AG10803 (cell line): ENCODE measurements at regions not wholly inside any gene's neighbourhood (a gene's known extent, or its start where the extent isn't known, plus 50 kb on each side); places are given as distances from the start of the nearest gene placed in this dataset.
A peak's percentile ranks its signal among the peaks of the same experiment; 100 is the strongest.

Experiments used
- DNase-seq: peaks from one replicate; pipeline ENCODE4 v3.0.0; 2010; ENCODE audit warnings: low read depth
- H3K4me3 ChIP-seq: 2 replicates; pipeline ENCODE4 v1.5.1; 2011; ENCODE audit warnings: mild to moderate bottlenecking, low read length, control low read depth
- TF ChIP-seq, protein P1 (sequence below): conservative IDR thresholded peaks from 2 replicates; pipeline ENCODE4 v1.5.1; 2011; ENCODE audit warnings: mild to moderate bottlenecking, low read length, control low read depth, inconsistent platforms

DNA sequence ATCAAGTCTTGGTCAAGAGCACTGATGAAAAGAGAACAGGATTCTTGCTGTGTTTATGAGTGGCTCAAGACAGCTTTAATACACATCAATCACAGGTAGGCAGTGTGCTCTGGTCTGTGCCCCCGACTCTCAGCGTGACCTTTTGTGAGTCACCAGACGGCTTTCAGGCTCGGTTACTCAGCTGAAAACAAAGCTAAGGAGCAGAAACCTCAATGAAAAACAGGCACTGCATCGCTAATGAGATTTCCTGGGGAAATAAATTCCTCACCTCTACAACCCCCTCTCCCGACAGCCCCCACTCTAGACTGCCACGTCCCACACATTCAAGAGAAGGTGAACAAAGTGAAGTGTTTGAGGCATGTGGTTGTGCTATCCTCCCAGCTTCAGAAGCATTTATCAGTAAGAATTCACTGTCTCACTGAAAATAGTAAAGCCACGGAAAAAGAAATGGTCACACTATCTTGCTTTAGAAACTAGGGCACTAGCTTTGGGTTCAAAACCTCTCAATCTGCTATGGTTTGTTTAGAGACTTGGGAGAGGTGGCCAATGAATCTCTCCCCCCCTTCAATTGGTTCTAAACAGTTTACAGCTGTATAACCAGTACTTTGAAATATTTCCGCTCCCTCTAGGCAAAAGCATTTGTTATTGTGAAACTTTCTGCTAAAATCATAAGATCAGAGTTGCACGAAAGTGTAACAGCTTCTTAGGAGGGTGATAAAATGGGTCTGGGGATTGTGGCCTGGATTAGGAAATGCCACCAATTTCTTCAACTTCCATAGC lies 199.5 kb upstream of the PMFBP1 start:
- TF ChIP-seq, protein P1, sequence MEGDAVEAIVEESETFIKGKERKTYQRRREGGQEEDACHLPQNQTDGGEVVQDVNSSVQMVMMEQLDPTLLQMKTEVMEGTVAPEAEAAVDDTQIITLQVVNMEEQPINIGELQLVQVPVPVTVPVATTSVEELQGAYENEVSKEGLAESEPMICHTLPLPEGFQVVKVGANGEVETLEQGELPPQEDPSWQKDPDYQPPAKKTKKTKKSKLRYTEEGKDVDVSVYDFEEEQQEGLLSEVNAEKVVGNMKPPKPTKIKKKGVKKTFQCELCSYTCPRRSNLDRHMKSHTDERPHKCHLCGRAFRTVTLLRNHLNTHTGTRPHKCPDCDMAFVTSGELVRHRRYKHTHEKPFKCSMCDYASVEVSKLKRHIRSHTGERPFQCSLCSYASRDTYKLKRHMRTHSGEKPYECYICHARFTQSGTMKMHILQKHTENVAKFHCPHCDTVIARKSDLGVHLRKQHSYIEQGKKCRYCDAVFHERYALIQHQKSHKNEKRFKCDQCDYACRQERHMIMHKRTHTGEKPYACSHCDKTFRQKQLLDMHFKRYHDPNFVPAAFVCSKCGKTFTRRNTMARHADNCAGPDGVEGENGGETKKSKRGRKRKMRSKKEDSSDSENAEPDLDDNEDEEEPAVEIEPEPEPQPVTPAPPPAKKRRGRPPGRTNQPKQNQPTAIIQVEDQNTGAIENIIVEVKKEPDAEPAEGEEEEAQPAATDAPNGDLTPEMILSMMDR, result no peak
- peak; percentile 58 for DNase-seq
- no peak overlapping the region; the same call in 1 of the 2 replicates for H3K4me3 ChIP-seq

DNA sequence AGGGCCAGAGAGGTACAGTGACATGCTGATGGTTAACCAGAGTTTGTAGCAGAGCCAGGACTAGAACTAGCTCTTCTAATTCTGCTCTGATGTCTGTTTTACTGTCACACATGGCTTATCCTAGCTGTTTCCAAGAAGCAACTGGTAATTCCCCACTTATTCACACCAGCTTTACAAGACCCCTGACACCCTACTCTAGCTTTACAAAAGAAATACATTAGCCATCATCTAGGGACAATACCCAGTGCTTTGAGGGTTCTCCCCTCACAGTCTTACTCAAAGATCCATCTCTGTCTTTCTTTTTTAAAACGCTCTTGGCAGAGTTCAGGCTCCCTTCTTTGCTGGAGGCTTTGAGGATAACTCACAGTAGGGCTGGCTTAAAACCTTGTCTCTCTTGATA lies 197.3 kb upstream of the PMFBP1 start:
- TF ChIP-seq, protein P1, result no peak
- DNase-seq, result no peak
- H3K4me3 ChIP-seq, result no peak overlapping the region

DNA sequence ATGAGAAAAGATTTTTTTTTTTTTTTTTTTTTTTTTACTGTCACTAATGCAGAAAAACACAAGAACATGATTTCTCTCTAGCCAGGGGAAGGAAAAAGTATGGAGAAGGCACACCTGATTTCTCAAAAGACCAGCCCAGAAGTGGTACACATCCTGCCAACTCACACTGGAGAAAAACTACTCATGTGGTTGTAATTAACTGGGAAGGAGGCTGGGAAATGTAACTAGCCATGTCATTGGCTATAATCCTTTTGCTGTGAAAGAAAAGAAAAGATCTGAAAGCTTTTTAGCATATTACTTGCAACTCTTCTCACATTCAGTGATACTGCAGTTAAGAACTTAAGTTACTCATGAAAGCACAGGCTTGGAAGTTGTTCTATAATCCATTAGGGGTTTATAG lies 195.9 kb upstream of the PMFBP1 start:
- DNase-seq, result peak; percentile 45
- H3K4me3 ChIP-seq, result no peak overlapping the region
- TF ChIP-seq, protein P1, result no peak

DNA sequence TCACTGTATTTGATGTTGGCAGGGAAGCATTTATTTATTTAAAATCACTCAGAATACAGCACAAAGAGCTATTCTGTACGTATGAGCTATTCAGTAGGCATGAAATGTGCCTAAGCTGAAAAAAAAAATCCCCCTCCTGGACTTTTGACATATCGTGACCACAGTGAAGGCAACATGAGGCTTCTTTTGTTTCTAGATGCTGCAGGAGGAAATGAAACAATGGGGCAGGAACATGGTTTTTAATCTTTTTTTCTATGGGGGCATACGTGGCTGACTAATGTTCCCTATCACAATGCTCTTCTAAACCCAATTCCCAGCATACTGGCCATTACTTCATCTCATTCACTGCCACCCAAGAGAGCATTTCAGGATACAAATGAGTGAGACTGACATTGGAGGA lies 191.0 kb upstream of the PMFBP1 start:
- DNase-seq, result no peak
- TF ChIP-seq, protein P1, result no peak
- no peak overlapping the region for H3K4me3 ChIP-seq

DNA sequence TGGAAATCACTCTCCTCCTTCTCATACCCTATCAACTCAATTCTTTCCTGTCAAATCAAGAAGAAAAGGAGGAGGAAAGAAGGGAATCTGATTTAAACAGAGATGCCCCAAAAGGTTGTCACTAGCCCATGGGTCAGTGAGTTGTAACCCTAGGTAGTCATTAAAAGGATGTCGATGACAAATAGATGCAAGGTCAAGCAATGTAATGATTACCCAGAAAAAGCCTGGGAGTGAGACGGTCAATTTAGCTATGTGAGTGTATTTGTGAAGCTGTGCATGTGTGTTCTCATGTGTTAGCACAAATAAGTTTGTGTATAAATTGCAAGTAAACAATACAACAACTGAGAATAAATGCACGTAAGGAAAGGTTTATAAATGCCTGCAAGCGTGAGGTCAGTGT lies 190.5 kb upstream of the PMFBP1 start:
- DNase-seq, result no peak
- H3K4me3 ChIP-seq, result no peak overlapping the region
- TF ChIP-seq, protein P1, result no peak

DNA sequence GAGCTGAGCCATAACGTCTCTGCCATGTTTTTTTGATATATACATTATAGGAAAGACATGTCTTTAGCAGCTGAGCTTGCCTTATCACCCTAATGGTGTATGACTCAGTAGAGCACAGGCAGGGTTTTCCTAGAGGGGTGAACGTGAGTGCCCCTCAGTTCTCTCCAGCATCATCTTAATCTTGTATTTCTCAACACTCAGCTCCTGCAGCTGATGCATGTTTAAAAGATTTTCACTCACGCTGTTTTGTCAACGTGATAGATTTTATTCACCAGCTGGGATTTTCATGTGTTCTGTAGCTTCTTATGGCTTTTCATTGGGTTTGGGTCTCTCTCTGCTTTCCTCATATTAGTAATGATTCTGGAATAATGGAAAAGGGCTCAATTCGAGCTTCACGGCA lies 186.0 kb upstream of the PMFBP1 start:
- DNase-seq, result no peak
- no peak overlapping the region for H3K4me3 ChIP-seq
- TF ChIP-seq, protein P1, result no peak

DNA sequence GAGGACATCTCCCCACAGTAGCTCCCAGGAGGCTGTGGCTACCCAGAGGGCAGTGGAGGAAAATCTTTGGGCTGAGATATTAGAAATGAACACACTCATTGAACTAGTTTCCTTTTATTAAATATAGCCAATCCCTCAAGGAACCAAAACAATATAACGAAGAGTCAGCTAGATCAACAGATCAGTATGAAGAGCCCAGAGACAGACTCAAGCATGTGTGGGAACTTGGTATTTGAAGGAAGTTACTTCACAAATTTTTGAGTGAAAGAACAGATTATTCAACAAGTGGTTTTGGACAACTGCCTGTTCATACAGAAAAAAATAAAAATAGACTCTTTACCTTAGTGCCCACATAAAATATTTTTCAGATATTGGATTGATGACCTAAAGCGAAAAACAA lies 183.6 kb upstream of the PMFBP1 start:
- DNase-seq, result peak; percentile 83
- TF ChIP-seq, protein P1, result no peak
- no peak overlapping the region for H3K4me3 ChIP-seq
